GM23248 (cell line): ENCODE measurements at regions not wholly inside any gene's neighbourhood (a gene's known extent, or its start where the extent isn't known, plus 50 kb on each side); places are given as distances from the start of the nearest gene placed in this dataset.

Source experiments
- EZH2 ChIP-seq: fragments of 200-600 bp; sonication (generic); IDR thresholded peaks from 2 replicates; pipeline ENCODE4 v1.6.1; 2018; ENCODE audit warnings: antibody characterized with exemption, mild to moderate bottlenecking; ENCODE audit not compliant: insufficient read depth, poor library complexity, severe bottlenecking
- EZH2phosphoT487 ChIP-seq: fragments of 200-600 bp; sonication (generic); IDR thresholded peaks from 2 replicates; pipeline ENCODE4 v1.6.1; 2018; ENCODE audit warnings: antibody characterized with exemption, moderate library complexity, mild to moderate bottlenecking, low read depth; ENCODE audit not compliant: insufficient read depth

DNA sequence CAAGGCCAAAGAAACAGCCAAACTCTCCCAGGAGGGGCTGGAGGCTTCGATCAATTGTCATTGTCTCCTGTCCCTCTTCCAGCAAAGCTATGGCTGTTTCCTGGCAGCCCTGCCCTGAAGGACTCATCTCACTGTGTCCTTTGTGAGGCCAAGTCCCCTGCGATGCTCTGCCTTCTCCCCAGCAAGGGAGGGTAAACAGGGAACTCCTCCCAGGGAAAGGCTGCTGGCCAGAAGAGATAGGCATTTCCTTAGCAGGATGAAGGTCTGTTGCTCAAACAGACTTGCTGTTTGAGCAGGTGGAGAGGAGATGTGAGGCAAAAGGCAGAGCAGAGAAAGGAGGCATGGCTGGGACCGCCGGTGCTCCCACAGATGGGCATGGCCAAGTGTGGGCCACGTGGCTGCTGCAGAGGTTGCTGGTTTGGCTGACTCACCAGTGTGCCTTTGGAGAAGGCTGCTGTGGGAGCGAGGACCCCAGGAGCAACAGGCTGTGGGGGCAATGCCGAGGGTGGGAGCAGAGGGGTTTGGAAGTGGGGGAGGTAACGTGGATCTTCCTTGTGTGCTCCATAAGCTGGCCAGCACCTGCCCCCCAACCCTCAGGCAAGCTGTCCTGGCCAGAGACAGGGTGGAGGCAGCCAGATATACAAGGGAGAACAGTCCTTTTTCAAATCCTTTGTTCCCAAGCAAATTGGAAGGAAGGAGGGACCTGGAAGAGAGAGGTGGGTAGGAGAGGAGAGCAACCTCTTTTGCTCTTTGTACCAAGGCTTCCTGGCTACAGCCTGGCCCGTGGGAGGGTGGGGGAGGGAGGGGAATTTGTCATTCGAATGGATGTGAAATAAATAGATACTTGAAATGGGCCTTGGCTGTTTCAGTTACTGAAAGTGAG is 449.8 kb downstream of the SIPA1L2 start:
- TF ChIP-seq EZH2 (no peak), EZH2phosphoT487 (no peak)
